Left ventricle myocardium inferior (tissue), 1 donor: ENCODE measurements at regions not wholly inside any gene's neighbourhood (a gene's known extent, or its start where the extent isn't known, plus 50 kb on each side); places are given as distances from the start of the nearest gene placed in this dataset.

ENCODE experiments used
- DNase-seq: peaks from one replicate; pipeline ENCODE4 v3.0.0-alpha.2; 2020
- H3K27ac ChIP-seq: fragments of 200-600 bp; replicated peaks from 2 replicates; pipeline ENCODE4 v1.8.0; 2021
- H3K27me3 ChIP-seq: fragments of 200-600 bp; 2 replicates; pipeline ENCODE4 v1.8.0; 2021; ENCODE audit warnings: low read depth
- H3K36me3 ChIP-seq: fragments of 200-600 bp; 2 replicates; pipeline ENCODE4 v1.8.0; 2021
- H3K4me1 ChIP-seq: fragments of 200-600 bp; 2 replicates; pipeline ENCODE4 v1.8.0; 2021
- H3K4me3 ChIP-seq: fragments of 200-600 bp; 2 replicates; pipeline ENCODE4 v1.8.0; 2021; ENCODE audit warnings: mild to moderate bottlenecking, moderate library complexity
- H3K9me3 ChIP-seq: fragments of 200-600 bp; replicated peaks from 2 replicates; pipeline ENCODE4 v1.8.0; 2021
- intact Hi-C: fragments of 100-400 bp; cut with micrococcal nuclease; formaldehyde crosslinking; loops from one replicate; pipeline ENCODE4 v1.11.0; 2022
- TF ChIP-seq, protein P1 (sequence below): fragments of 200-600 bp; IDR thresholded peaks from 2 replicates; pipeline ENCODE4 v1.8.0; 2021; ENCODE audit warnings: antibody characterized with exemption, mild to moderate bottlenecking, borderline replicate concordance
- donor health status: DM: no; HTN: yes; CAD: no; lungs with severe emphysema.

DNA sequence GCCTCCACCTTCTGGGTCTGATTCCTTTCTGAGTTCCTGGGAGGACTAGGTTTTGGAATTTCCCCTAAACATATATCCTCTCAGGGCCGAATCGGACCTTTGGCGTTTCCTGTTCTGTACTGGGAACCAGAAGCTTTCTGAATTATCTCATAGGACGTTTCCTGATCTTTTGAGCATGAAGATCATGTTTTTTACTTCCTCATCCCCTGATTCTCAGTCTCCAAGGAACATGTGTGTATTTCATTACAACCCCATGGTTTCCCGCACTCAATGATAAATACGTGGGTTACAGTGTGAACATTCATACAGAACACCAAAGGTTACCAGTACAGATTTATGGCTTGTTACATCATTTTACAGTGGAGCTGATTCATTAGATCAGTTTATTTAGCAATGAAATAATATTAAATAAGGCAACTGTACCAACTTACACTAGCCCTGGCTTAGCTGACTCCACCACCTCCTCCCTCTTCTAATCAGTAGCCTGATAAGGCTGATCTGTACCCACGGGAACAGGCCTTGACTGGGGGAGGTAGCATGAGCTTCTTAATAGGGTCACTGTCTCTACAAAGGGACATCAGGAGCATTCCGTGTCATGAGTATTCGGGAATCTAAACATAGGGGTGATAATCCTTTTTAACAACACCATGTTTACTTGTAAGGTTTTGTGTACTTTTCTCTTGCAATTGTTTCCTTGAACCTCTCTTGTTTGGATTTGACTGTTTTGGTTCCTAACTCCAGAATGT, 57.8 kb upstream of the ERRFI1 start:
- H3K4me1 ChIP-seq, result peaks cover 28% of the 10 kb centered on the region
- H3K27me3 ChIP-seq, result no peaks in the 10 kb centered on the region
- TF ChIP-seq, protein P1, sequence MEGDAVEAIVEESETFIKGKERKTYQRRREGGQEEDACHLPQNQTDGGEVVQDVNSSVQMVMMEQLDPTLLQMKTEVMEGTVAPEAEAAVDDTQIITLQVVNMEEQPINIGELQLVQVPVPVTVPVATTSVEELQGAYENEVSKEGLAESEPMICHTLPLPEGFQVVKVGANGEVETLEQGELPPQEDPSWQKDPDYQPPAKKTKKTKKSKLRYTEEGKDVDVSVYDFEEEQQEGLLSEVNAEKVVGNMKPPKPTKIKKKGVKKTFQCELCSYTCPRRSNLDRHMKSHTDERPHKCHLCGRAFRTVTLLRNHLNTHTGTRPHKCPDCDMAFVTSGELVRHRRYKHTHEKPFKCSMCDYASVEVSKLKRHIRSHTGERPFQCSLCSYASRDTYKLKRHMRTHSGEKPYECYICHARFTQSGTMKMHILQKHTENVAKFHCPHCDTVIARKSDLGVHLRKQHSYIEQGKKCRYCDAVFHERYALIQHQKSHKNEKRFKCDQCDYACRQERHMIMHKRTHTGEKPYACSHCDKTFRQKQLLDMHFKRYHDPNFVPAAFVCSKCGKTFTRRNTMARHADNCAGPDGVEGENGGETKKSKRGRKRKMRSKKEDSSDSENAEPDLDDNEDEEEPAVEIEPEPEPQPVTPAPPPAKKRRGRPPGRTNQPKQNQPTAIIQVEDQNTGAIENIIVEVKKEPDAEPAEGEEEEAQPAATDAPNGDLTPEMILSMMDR, result no peak
- peak overlapping the region; percentile 80 for H3K27ac ChIP-seq
- H3K9me3 ChIP-seq, result peaks cover 9% of the 10 kb centered on the region
- DNase-seq, result no peak
- no peaks in the 10 kb centered on the region for H3K36me3 ChIP-seq
- H3K4me3 ChIP-seq, result no peak overlapping the region
- intact Hi-C loops, result no loop called here

- Histone ChIP-seq H3K9me3 (peaks cover 9% of the 10 kb centered on the region), H3K4me1 (peaks cover 36% of the 10 kb centered on the region), H3K36me3 (no peaks in the 10 kb centered on the region), H3K4me3 (no peak overlapping the region), H3K27ac (peak overlapping the region; percentile 80), H3K27me3 (no peaks in the 10 kb centered on the region)
- TF ChIP-seq, protein P1, result no peak
- intact Hi-C loops, result no loop called here
- DNase-seq, result peak; percentile 26
Observed at GRCh38 chr1:8082945-8083344, 56.8 kb upstream of the ERRFI1 start.

DNA sequence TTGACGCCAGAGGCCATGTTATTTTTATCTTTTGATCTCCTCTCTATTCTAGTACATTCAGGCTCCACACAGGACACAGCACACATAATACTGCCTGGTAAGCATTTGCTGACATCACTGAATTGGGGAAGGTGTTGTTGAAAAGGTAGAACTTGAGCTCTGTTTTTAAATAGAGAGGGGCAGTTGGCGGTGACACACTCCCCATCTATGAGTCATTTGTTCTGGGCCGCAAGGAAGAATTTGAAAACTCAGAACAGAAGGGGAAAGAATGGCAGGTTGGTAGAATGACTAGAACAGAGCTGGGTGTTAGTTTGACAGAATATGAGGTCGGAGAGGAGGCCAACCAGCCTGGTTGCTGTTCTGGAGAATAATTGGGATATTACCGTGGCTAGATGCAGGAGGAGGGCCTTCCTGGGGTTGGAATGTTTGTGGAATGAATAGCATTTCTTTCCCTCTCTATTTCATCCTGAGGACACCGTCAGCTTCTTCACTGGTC, 52.1 kb upstream of the ERRFI1 start:
- TF ChIP-seq, protein P1, result no peak
- intact Hi-C loops, result no loop called here
- DNase-seq, result no peak
- no peak overlapping the region for H3K4me3 ChIP-seq
- no peaks in the 10 kb centered on the region for H3K9me3 ChIP-seq
- peaks cover 38% of the 10 kb centered on the region for H3K4me1 ChIP-seq
- no peaks in the 10 kb centered on the region for H3K27me3 ChIP-seq
- peak overlapping the region; percentile 70 for H3K27ac ChIP-seq
- no peaks in the 10 kb centered on the region for H3K36me3 ChIP-seq

- H3K27me3 ChIP-seq, result no peaks in the 10 kb centered on the region
- H3K36me3 ChIP-seq, result no peaks in the 10 kb centered on the region
- intact Hi-C loops, result no loop called here
- H3K27ac ChIP-seq, result peak overlapping the region; percentile 70
- no peaks in the 10 kb centered on the region for H3K9me3 ChIP-seq
- TF ChIP-seq, protein P1, result no peak
- no peak overlapping the region for H3K4me3 ChIP-seq
- peaks cover 32% of the 10 kb centered on the region for H3K4me1 ChIP-seq
- DNase-seq, result no peak
Observed at GRCh38 chr1:8077602-8078001, 51.5 kb upstream of the ERRFI1 start.

DNA sequence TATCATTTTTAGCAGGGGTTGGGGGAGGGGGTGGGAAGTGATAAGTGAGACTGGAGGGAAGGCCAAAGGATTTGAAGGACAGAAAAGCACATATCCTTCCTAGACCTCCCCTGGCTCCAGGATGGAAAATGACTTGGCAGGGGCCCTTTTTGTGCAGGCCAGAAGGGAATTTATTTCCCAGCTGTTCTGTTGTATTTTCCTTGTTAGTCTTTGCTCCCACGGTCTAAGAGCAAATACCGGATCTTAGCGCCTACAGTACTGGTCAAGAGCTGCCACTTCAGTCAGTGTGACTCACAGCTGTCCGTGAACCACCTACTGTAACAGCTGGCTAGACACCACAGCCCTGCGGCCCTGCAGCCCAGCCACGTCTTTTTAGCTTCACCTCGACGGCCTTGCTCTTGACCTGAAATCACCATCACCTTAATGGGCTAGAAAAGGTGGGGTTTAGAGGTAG, 51.0 kb upstream of the ERRFI1 start:
- intact Hi-C loops, result no loop called here
- peaks cover 29% of the 10 kb centered on the region for H3K4me1 ChIP-seq
- TF ChIP-seq, protein P1, result peak; percentile 33
- H3K4me3 ChIP-seq, result no peak overlapping the region
- H3K27me3 ChIP-seq, result no peaks in the 10 kb centered on the region
- peak; percentile 55 for DNase-seq
- H3K36me3 ChIP-seq, result no peaks in the 10 kb centered on the region
- H3K9me3 ChIP-seq, result no peaks in the 10 kb centered on the region
- peak overlapping the region; percentile 70 for H3K27ac ChIP-seq
